Activated naive CD8-positive, alpha-beta T cell treated with anti-CD3 and anti-CD28 coated beads for 36 hours (primary cell): ENCODE measurements at regions not wholly inside any gene's neighbourhood (a gene's known extent, or its start where the extent isn't known, plus 50 kb on each side); places are given as distances from the start of the nearest gene placed in this dataset.
"Not testable (repeated sequence)": the region's sequence is repeated elsewhere in the genome, so short reads cannot be mapped to it uniquely, and the experiment has no call there.

Experiments used
- DNase-seq: peaks from one replicate; pipeline ENCODE4 v3.0.0; 2021
- H3K27ac Mint-ChIP-seq: one replicate; pipeline ENCODE4 v1.8.0; 2022; ENCODE audit warnings: mild to moderate bottlenecking, moderate library complexity, mixed read lengths
- H3K27me3 Mint-ChIP-seq: one replicate; pipeline ENCODE4 v1.8.0; 2022; ENCODE audit warnings: mild to moderate bottlenecking, mixed read lengths
- H3K36me3 Mint-ChIP-seq: one replicate; pipeline ENCODE4 v1.8.0; 2021; ENCODE audit warnings: mild to moderate bottlenecking, mixed read lengths
- H3K4me1 Mint-ChIP-seq: one replicate; pipeline ENCODE4 v1.8.0; 2021; ENCODE audit warnings: mixed read lengths
- H3K4me3 Mint-ChIP-seq: one replicate; pipeline ENCODE4 v1.8.0; 2022; ENCODE audit warnings: mild to moderate bottlenecking, moderate library complexity, mixed read lengths
- H3K9me3 Mint-ChIP-seq: one replicate; pipeline ENCODE4 v1.8.0; 2022; ENCODE audit warnings: mixed read lengths

GRCh38 chr3:171915275-171915674 lies 72.1 kb downstream of the TMEM212 start:
- Mint-ChIP-seq H3K4me3 (no peak overlapping the region), H3K27ac (no peak overlapping the region), H3K4me1 (no peaks in the 10 kb centered on the region), H3K9me3 (peaks cover 13% of the 10 kb centered on the region), H3K36me3 (no peaks in the 10 kb centered on the region), H3K27me3 (peaks cover 12% of the 10 kb centered on the region)
- DNase-seq: no peak

GRCh38 chr3:171916888-171917287 lies 73.7 kb downstream of the TMEM212 start:
- no peak overlapping the region for H3K27ac Mint-ChIP-seq
- H3K4me3 Mint-ChIP-seq: no peak overlapping the region
- H3K36me3 Mint-ChIP-seq: no peaks in the 10 kb centered on the region
- H3K27me3 Mint-ChIP-seq: peaks cover 16% of the 10 kb centered on the region
- H3K9me3 Mint-ChIP-seq: peaks cover 17% of the 10 kb centered on the region
- DNase-seq: no peak
- H3K4me1 Mint-ChIP-seq: no peaks in the 10 kb centered on the region

GRCh38 chr3:171922629-171923028 lies 79.5 kb downstream of the TMEM212 start:
- not testable (repeated sequence) for H3K27ac Mint-ChIP-seq, H3K4me3 Mint-ChIP-seq, DNase-seq, H3K27me3 Mint-ChIP-seq, H3K36me3 Mint-ChIP-seq, H3K4me1 Mint-ChIP-seq
- peaks cover 37% of the 10 kb centered on the region for H3K9me3 Mint-ChIP-seq

GRCh38 chr3:171923668-171924067 lies 80.5 kb downstream of the TMEM212 start:
- H3K36me3 Mint-ChIP-seq, DNase-seq, H3K4me1 Mint-ChIP-seq, H3K4me3 Mint-ChIP-seq, H3K27me3 Mint-ChIP-seq, H3K27ac Mint-ChIP-seq: not testable (repeated sequence)
- H3K9me3 Mint-ChIP-seq: peaks cover 37% of the 10 kb centered on the region

GRCh38 chr3:171924864-171925263 lies 81.7 kb downstream of the TMEM212 start:
- not testable (repeated sequence) for DNase-seq, H3K36me3 Mint-ChIP-seq
- peaks cover 37% of the 10 kb centered on the region for H3K9me3 Mint-ChIP-seq

GRCh38 chr3:171932153-171932611 lies 89.0 kb downstream of the TMEM212 start:
- Mint-ChIP-seq H3K9me3 (no peaks in the 10 kb centered on the region), H3K4me3 (no peak overlapping the region), H3K27me3 (no peaks in the 10 kb centered on the region), H3K27ac (no peak overlapping the region), H3K4me1 (peaks cover 3% of the 10 kb centered on the region), H3K36me3 (no peaks in the 10 kb centered on the region)
- DNase-seq: no peak

More at GRCh38 chr3:171924864-171925263, 81.7 kb downstream of the TMEM212 start:
- H3K4me3 Mint-ChIP-seq, H3K27ac Mint-ChIP-seq, H3K4me1 Mint-ChIP-seq, H3K27me3 Mint-ChIP-seq: not testable (repeated sequence)

- H3K27ac Mint-ChIP-seq: no peak overlapping the region
- H3K4me1 Mint-ChIP-seq: peaks cover 3% of the 10 kb centered on the region
- no peaks in the 10 kb centered on the region for H3K9me3 Mint-ChIP-seq
- H3K27me3 Mint-ChIP-seq: no peaks in the 10 kb centered on the region
- no peaks in the 10 kb centered on the region for H3K36me3 Mint-ChIP-seq
- no peak for DNase-seq
- no peak overlapping the region for H3K4me3 Mint-ChIP-seq
Measured at GRCh38 chr3:171933441-171933840, 90.3 kb downstream of the TMEM212 start.

GRCh38 chr3:171935261-171936123 lies 92.3 kb downstream of the TMEM212 start:
- Mint-ChIP-seq H3K27ac (no peak overlapping the region), H3K4me1 (peaks cover 5% of the 10 kb centered on the region), H3K9me3 (no peaks in the 10 kb centered on the region), H3K36me3 (no peaks in the 10 kb centered on the region), H3K27me3 (no peaks in the 10 kb centered on the region), H3K4me3 (no peak overlapping the region)
- DNase-seq: no peak

- H3K9me3 Mint-ChIP-seq: no peaks in the 10 kb centered on the region
- no peaks in the 10 kb centered on the region for H3K27me3 Mint-ChIP-seq
- no peak overlapping the region for H3K27ac Mint-ChIP-seq
- peaks cover 5% of the 10 kb centered on the region for H3K4me1 Mint-ChIP-seq
- no peaks in the 10 kb centered on the region for H3K36me3 Mint-ChIP-seq
- no peak overlapping the region for H3K4me3 Mint-ChIP-seq
- no peak for DNase-seq
Measured at GRCh38 chr3:171936191-171936841, 93.2 kb downstream of the TMEM212 start.

- Mint-ChIP-seq H3K9me3 (no peaks in the 10 kb centered on the region), H3K27ac (no peak overlapping the region), H3K4me1 (peaks cover 8% of the 10 kb centered on the region), H3K4me3 (no peak overlapping the region), H3K27me3 (no peaks in the 10 kb centered on the region), H3K36me3 (no peaks in the 10 kb centered on the region)
- no peak for DNase-seq
Measured at GRCh38 chr3:171939578-171939977, 96.4 kb downstream of the TMEM212 start.

GRCh38 chr3:171940151-171940649 lies 97.1 kb downstream of the TMEM212 start:
- no peaks in the 10 kb centered on the region for H3K9me3 Mint-ChIP-seq
- no peak for DNase-seq
- H3K27me3 Mint-ChIP-seq: no peaks in the 10 kb centered on the region
- no peaks in the 10 kb centered on the region for H3K36me3 Mint-ChIP-seq
- no peak overlapping the region for H3K27ac Mint-ChIP-seq
- peaks cover 8% of the 10 kb centered on the region for H3K4me1 Mint-ChIP-seq
- H3K4me3 Mint-ChIP-seq: no peak overlapping the region

- Mint-ChIP-seq H3K4me1 (peaks cover 4% of the 10 kb centered on the region), H3K4me3 (no peak overlapping the region), H3K27ac (no peak overlapping the region), H3K36me3 (no peaks in the 10 kb centered on the region), H3K9me3 (peaks cover 2% of the 10 kb centered on the region), H3K27me3 (peaks cover 10% of the 10 kb centered on the region)
- DNase-seq: no peak
Measured at GRCh38 chr3:171943262-171944117, 95.9 kb upstream of the FNDC3B start.

- no peaks in the 10 kb centered on the region for H3K36me3 Mint-ChIP-seq
- no peak overlapping the region for H3K27ac Mint-ChIP-seq
- no peak overlapping the region for H3K4me3 Mint-ChIP-seq
- H3K4me1 Mint-ChIP-seq: peaks cover 4% of the 10 kb centered on the region
- no peak for DNase-seq
- peaks cover 2% of the 10 kb centered on the region for H3K9me3 Mint-ChIP-seq
- H3K27me3 Mint-ChIP-seq: peaks cover 10% of the 10 kb centered on the region
Measured at GRCh38 chr3:171944118-171945016, 95.0 kb upstream of the FNDC3B start.

- H3K4me3 Mint-ChIP-seq: no peak overlapping the region
- no peaks in the 10 kb centered on the region for H3K4me1 Mint-ChIP-seq
- DNase-seq: no peak
- peaks cover 2% of the 10 kb centered on the region for H3K9me3 Mint-ChIP-seq
- peaks cover 11% of the 10 kb centered on the region for H3K27me3 Mint-ChIP-seq
- H3K27ac Mint-ChIP-seq: no peak overlapping the region
- no peaks in the 10 kb centered on the region for H3K36me3 Mint-ChIP-seq
Measured at GRCh38 chr3:171948674-171949073, 90.7 kb upstream of the FNDC3B start.
